AG04449 (cell line): ENCODE measurements at regions not wholly inside any gene's neighbourhood (a gene's known extent, or its start where the extent isn't known, plus 50 kb on each side); places are given as distances from the start of the nearest gene placed in this dataset.

ENCODE experiments used
- CTCF ChIA-PET: fragments of 350-600 bp; formaldehyde crosslinking; extraction: SDS; loops from one replicate; lab custom pipeline; 2021; ENCODE audit warnings: antibody characterized with exemption; lab: Yijun Ruan, JAX
- POLR2A ChIA-PET: fragments of 400-600, 350-600 bp; formaldehyde crosslinking; extraction: SDS; loops from one replicate; lab custom pipeline; 2020; ENCODE audit warnings: antibody characterized with exemption, inconsistent platforms; lab: Yijun Ruan, JAX
- DNase-seq: peaks from one replicate; pipeline ENCODE4 v3.0.0-alpha.2; 2010; ENCODE audit warnings: low read depth, low spot score
- H3K4me3 ChIP-seq: 2 replicates; pipeline ENCODE4 v1.5.1; 2011; ENCODE audit warnings: low read depth, mild to moderate bottlenecking, control low read depth, low read length
- TF ChIP-seq, protein P1 (sequence below): IDR thresholded peaks from one replicate; pipeline ENCODE4 v1.5.1; 2011; ENCODE audit warnings: mild to moderate bottlenecking, moderate library complexity, low read length, control low read depth, inconsistent platforms; ENCODE audit not compliant: insufficient read depth; ENCODE audit errors: missing control alignments

DNA sequence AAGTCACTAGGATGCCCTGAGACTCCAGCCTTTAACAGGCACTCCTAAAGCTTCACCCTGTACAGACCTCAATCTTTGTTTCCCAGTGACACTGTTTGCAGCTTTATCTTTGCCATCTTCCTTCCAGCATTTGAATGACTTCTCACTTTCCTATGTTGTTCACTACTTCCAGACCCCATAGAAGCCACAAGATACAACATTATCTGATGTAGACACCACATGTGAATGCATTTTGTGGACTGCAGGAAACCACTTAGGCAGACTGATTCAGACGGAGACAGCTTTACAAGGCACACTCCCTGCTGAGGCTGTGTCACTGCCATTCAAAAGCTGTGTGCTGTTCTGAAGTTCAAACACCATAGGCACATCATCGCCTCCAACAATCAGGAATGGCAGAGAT lies 67.3 kb upstream of the SPATS2L start:
- no peak overlapping the region for H3K4me3 ChIP-seq
- POLR2A ChIA-PET = no interaction called here
- CTCF ChIA-PET = interaction anchor here (1.4 kb wide), 1 partner anchor 259 kb away, joined by 4 read pairs; no protein-coding TSS in a partner anchor
- DNase-seq = no peak
- TF ChIP-seq, protein P1, sequence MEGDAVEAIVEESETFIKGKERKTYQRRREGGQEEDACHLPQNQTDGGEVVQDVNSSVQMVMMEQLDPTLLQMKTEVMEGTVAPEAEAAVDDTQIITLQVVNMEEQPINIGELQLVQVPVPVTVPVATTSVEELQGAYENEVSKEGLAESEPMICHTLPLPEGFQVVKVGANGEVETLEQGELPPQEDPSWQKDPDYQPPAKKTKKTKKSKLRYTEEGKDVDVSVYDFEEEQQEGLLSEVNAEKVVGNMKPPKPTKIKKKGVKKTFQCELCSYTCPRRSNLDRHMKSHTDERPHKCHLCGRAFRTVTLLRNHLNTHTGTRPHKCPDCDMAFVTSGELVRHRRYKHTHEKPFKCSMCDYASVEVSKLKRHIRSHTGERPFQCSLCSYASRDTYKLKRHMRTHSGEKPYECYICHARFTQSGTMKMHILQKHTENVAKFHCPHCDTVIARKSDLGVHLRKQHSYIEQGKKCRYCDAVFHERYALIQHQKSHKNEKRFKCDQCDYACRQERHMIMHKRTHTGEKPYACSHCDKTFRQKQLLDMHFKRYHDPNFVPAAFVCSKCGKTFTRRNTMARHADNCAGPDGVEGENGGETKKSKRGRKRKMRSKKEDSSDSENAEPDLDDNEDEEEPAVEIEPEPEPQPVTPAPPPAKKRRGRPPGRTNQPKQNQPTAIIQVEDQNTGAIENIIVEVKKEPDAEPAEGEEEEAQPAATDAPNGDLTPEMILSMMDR = no peak

DNA sequence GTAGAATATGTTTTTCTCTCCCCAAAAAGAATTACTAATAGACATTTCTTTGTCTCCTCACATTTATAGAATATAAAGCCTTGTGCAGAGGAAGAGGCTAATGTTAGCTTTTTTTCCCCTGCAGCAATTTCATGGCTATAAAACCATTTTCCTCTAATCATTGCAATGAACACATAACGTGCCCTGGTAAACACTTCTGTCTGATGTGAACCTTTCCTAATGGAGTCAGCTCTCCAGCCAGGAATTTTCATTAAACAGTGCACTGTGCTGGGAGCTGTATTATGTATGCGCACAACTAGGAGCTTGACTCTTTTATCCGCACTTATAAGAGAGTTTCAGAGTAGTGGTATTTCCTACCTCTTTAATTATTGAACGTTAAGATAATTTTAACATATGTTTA lies 63.9 kb upstream of the SPATS2L start:
- TF ChIP-seq, protein P1 = no peak
- DNase-seq = no peak
- no peak overlapping the region for H3K4me3 ChIP-seq
- POLR2A ChIA-PET = no interaction called here
- CTCF ChIA-PET = interaction anchor here (1.0 kb wide), 1 partner anchor 10 kb away, joined by 3 read pairs; no protein-coding TSS in a partner anchor

DNA sequence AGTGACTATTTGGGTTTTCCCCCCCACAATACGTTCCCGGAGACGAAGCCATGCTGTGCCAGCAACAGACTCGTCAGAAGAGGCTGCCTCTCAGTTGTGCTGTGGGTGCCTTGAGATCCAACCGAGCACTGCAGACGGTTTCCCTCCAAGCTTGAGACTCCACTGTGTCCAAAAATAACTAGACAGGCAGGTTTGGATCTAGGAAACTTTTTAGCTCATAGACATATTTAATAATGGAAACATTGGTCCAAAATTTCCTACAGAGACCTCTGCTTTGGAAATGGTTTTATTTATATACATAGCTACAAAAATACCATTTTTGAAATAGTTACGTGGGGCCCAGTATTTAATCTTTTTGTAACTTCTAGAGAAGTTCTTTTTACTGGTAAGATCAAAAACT lies 63.1 kb upstream of the SPATS2L start:
- ChIA-PET POLR2A (no interaction called here), CTCF (interaction anchor here (1.0 kb wide), 1 partner anchor 9 kb away, joined by 3 read pairs; no protein-coding TSS in a partner anchor)
- TF ChIP-seq, protein P1 = no peak
- H3K4me3 ChIP-seq = no peak overlapping the region
- no peak for DNase-seq

DNA sequence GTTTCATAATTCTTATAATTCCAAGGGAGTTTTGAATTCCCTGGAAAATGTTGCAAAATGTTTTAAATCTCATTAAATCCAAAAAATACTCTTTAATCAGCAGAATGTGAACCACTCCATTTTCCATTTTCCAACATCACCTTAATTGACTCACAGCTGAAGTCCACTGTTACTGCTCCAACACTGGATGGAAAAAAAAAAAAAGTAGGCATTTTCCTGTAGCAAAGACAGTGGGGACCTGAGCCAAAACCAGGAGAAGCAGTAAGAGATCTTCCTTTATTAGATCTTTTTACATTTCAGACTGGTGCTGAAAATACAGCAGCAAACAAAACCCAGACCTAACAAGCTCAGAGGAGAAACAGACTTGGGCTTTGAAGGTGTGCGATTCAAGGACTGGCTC lies 62.4 kb upstream of the SPATS2L start:
- POLR2A ChIA-PET = no interaction called here
- DNase-seq = no peak
- TF ChIP-seq, protein P1 = no peak
- H3K4me3 ChIP-seq = no peak overlapping the region
- CTCF ChIA-PET = no interaction called here

DNA sequence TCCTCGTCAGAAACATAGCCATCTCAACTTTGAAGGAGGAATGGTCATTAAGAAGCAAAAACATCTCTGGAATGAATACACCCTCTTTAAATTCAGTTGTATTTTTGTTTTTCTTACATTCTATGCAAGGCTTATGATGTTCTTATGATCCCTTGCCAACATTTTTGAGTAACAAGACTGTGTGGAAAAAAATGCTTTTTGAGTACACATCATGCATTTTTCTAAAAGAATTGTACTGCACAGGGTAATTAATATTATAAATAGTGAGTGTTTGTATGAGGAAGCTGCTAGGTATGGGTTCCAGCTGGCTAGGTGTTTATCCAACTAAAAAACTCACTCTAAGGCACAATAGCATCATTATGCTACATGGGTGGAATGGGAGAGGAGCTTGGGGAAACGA lies 59.0 kb upstream of the SPATS2L start:
- CTCF ChIA-PET = interaction anchor here (1.9 kb wide), 1 partner anchor 262 kb away, joined by 7 read pairs; no protein-coding TSS in a partner anchor

DNA sequence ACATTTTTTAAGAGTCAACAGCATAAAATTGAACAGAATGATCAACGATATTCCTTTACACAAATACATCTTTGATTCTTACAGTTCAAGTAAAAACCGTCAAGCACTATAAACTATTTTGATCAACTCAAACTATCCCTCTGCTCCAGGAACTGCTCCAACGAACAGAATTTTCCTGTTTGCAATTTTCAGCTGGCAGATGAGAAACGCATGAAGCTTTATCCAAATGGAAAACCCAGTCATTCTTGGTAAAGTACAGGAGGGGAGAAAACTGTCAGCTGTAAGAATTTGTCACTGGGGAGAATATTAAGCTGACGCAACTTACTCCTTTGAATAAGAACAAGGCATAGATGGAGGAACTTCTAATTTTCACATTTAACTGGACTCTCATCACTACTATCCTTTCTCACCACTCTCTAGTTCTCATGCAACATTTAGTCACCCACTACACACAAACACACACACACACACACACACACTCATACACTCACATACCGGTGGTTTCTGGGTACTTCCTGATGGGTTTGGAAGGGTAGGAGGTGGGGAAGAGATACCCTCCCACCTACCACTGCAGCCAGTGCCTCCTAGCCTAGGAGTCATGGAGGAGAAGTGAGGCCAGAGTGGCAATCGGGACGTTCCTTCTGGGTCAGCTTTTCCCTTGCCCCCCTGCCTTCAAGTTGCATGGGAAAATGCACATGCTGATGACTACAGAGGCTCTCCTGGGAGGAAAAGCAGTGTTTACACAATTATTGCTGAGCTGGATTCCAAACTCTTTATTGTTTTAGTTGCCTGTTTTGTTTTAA lies 54.0 kb upstream of the SPATS2L start:
- DNase-seq = peak; percentile 73
- ChIA-PET POLR2A (no interaction called here), CTCF (interaction anchor here (1.1 kb wide), 1 partner anchor 9 kb away, joined by 3 read pairs; no protein-coding TSS in a partner anchor)
- no peak overlapping the region for H3K4me3 ChIP-seq
- TF ChIP-seq, protein P1 = no peak

More for the DNA sequence above, 59.0 kb upstream of the SPATS2L start:
- TF ChIP-seq, protein P1 = no peak
- DNase-seq = peak; percentile 69
- H3K4me3 ChIP-seq = no peak overlapping the region
- POLR2A ChIA-PET = interaction anchor here (1.1 kb wide), 1 partner anchor 58 kb away, joined by 3 read pairs; no protein-coding TSS in a partner anchor
